ENCODE measurements at regions not wholly inside any gene's neighbourhood (a gene's known extent, or its start where the extent isn't known, plus 50 kb on each side); places are given as distances from the start of the nearest gene placed in this dataset.

DNA sequence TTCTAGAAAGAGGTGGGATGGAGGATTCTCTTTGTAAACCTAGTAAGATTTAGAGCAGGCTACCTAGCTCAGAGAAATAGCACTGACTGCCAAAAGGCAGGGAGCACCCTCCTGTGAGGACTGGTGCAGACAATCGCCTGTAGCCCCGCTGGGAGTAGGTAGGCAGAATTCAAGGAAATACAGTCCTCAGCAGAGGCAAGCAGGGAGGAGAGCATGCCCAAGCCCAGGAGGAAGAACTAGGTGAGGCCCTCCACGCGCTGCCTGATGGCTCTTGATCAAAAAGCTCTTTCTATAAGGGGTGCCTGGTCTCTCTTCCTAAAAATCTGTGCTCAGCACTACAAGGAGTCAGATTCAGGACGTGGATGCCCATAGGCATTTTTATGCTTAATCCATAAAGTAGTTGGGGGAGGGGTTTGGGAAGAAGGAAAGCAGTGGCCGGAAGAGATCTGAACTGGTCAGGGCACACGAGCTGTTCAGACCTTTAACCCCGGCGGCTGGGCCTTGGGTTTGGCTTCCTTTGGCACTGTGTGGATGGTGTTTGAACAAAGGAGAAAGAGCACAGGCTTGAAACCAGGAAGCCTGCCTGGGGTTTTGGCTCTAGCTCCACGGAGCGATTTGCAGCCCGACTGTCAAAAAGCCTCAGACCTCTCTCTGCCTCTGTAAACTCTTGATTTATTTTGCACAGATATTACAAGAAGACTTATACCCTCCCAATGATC lies 320.6 kb downstream of the FOXO1 start:
- no peak overlapping the region for H2AK5ac ChIP-seq (ENCODE audit: low read depth, low read length)
- H3K18ac ChIP-seq (ENCODE audit: low read length) = peak overlapping the region; percentile 13
- no peaks in the 10 kb centered on the region for H3K79me1 ChIP-seq (ENCODE audit: low read depth, low read length)
- no peaks in the 10 kb centered on the region for H3K36me3 ChIP-seq (replicated peaks in 1 of 2; ENCODE audit: control insufficient read depth in 2 of 2, insufficient read depth in 2 of 2, low read length in 2 of 2)
- H3K4me2 ChIP-seq (ENCODE audit: insufficient read depth, low read length, poor library complexity, severe bottlenecking) = no peak overlapping the region
- H3K4me3 ChIP-seq (ENCODE audit: low read length in 2 of 2) = no peak overlapping the region
- no peak overlapping the region for H3K27ac ChIP-seq (replicated peaks; ENCODE audit: low read length)
- H4K91ac ChIP-seq (ENCODE audit: low read depth, low read length, poor library complexity) = no peak overlapping the region
- H3K14ac ChIP-seq (ENCODE audit: low read length) = no peak overlapping the region
- no CpG with 5 or more reads among the region's 12 CpGs for WGBS, 2 donors (ENCODE audit: extremely low coverage in 2 of 2, insufficient read length in 2 of 2, insufficient replicate concordance in 1 of 2)
- no peak overlapping the region for H2BK12ac ChIP-seq (ENCODE audit: low read length)
- peak overlapping the region; percentile 39 for H2AFZ ChIP-seq (ENCODE audit: low read length)
- H3K27me3 ChIP-seq (ENCODE audit: control insufficient read depth in 3 of 3, insufficient read depth in 3 of 3, low read depth in 1 of 3, low read length in 3 of 3) = no peaks in the 10 kb centered on the region
- H3K4me1 ChIP-seq (ENCODE audit: control insufficient read depth in 2 of 2, insufficient read depth in 1 of 2, low read depth in 1 of 2, low read length in 2 of 2) = peaks cover 20 to 44% of the 10 kb centered on the region in 2 donors
- no peak overlapping the region for H4K8ac ChIP-seq (ENCODE audit: low read depth, low read length)
- H2BK15ac ChIP-seq (ENCODE audit: low read length) = no peak overlapping the region
- peaks cover 2 to 6% of the 10 kb centered on the region in 2 donors for H3K9me3 ChIP-seq (replicated peaks in 1 of 2; ENCODE audit: control insufficient read depth in 2 of 2, insufficient read depth in 1 of 2, low read depth in 1 of 2, low read length in 2 of 2)
- no peak for DNase-seq (ENCODE audit: low spot score)
- H3K9ac ChIP-seq (ENCODE audit: low read depth, low read length, poor library complexity) = no peak overlapping the region
- H3K23ac ChIP-seq (ENCODE audit: low read depth, low read length, poor library complexity) = no peak overlapping the region
- H3K4ac ChIP-seq (ENCODE audit: low read length) = no peak overlapping the region
- H2BK5ac ChIP-seq (ENCODE audit: low read length) = no peak overlapping the region
- no peak overlapping the region for H2BK120ac ChIP-seq (ENCODE audit: low read depth, low read length)

DNA sequence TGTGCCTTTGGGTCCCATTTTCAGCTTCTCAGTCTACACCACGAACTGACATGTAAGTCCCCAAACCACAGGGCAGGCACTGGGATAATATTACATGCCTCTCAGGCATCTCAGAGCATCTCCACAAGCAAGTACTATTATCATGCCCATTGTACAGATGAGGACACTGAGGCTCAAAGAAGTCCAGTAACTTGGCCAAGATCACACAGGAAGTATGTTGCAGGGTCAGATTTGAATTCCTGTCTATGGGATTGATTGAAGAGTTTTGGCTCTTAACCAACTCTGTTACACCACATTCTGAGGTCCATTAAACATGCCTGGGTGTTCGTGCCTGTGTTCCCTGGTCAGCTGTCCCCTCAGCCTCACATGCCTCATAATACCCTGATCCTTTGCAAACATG lies 319.8 kb downstream of the FOXO1 start:
- no peaks in the 10 kb centered on the region for H3K79me1 ChIP-seq (ENCODE audit: low read depth, low read length)
- H3K14ac ChIP-seq (ENCODE audit: low read length) = no peak overlapping the region
- no peak overlapping the region for H2BK15ac ChIP-seq (ENCODE audit: low read length)
- H2BK12ac ChIP-seq (ENCODE audit: low read length) = no peak overlapping the region
- no peak overlapping the region for H3K9ac ChIP-seq (ENCODE audit: low read depth, low read length, poor library complexity)
- no peak for DNase-seq (ENCODE audit: low spot score)
- no peak overlapping the region for H2AK5ac ChIP-seq (ENCODE audit: low read depth, low read length)
- no peak overlapping the region for H2BK5ac ChIP-seq (ENCODE audit: low read length)
- H3K4ac ChIP-seq (ENCODE audit: low read length) = no peak overlapping the region
- no peak overlapping the region for H3K27ac ChIP-seq (replicated peaks; ENCODE audit: low read length)
- WGBS, 2 donors (ENCODE audit: extremely low coverage in 2 of 2, insufficient read length in 2 of 2, insufficient replicate concordance in 1 of 2) = no CpG with 5 or more reads among the region's 2 CpGs
- H3K4me1 ChIP-seq (ENCODE audit: control insufficient read depth in 2 of 2, insufficient read depth in 1 of 2, low read depth in 1 of 2, low read length in 2 of 2) = peaks cover 23 to 47% of the 10 kb centered on the region in 2 donors
- H3K36me3 ChIP-seq (replicated peaks in 1 of 2; ENCODE audit: control insufficient read depth in 2 of 2, insufficient read depth in 2 of 2, low read length in 2 of 2) = no peaks in the 10 kb centered on the region
- H3K27me3 ChIP-seq (ENCODE audit: control insufficient read depth in 3 of 3, insufficient read depth in 3 of 3, low read depth in 1 of 3, low read length in 3 of 3) = no peaks in the 10 kb centered on the region
- H2BK120ac ChIP-seq (ENCODE audit: low read depth, low read length) = no peak overlapping the region
- peaks cover 2 to 6% of the 10 kb centered on the region in 2 donors for H3K9me3 ChIP-seq (replicated peaks in 1 of 2; ENCODE audit: control insufficient read depth in 2 of 2, insufficient read depth in 1 of 2, low read depth in 1 of 2, low read length in 2 of 2)
- H2AFZ ChIP-seq (ENCODE audit: low read length) = no peak overlapping the region
- H4K91ac ChIP-seq (ENCODE audit: low read depth, low read length, poor library complexity) = no peak overlapping the region
- no peak overlapping the region for H3K4me2 ChIP-seq (ENCODE audit: insufficient read depth, low read length, poor library complexity, severe bottlenecking)
- no peak overlapping the region for H3K23ac ChIP-seq (ENCODE audit: low read depth, low read length, poor library complexity)
- H3K18ac ChIP-seq (ENCODE audit: low read length) = no peak overlapping the region
- H4K8ac ChIP-seq (ENCODE audit: low read depth, low read length) = no peak overlapping the region
- H3K4me3 ChIP-seq (ENCODE audit: low read length in 2 of 2) = no peak overlapping the region

DNA sequence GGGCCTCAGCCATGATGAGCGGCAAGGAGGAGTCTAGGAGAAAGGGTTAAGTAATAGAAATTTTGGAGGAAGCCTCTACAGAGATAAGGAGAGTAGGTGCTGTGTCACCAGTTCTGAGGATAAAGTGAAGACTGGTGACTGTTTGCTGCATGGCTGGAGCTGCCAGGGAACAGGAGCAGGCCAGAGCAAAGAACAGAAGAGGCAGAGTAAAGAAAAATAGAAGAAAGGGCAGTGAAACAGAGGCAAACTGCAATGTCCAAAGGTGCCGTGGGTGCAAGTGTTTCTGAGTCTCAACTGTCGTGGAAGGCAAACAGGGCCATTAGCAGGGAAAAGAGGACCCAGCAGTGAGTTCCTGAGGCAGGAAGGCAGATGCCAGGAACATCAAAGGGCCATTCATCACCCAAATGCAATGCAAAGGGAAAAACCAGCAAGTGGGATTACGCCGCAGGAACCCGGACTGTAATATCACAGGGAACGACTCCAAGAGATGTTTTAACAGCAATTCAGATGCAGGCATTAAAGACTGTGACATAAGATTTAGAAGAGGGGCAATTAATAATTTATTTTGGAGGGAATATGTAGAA lies 318.3 kb downstream of the FOXO1 start:
- peaks cover 22 to 46% of the 10 kb centered on the region in 2 donors for H3K4me1 ChIP-seq (ENCODE audit: control insufficient read depth in 2 of 2, insufficient read depth in 1 of 2, low read depth in 1 of 2, low read length in 2 of 2)
- no peak overlapping the region for H2BK120ac ChIP-seq (ENCODE audit: low read depth, low read length)
- no peak overlapping the region for H4K91ac ChIP-seq (ENCODE audit: low read depth, low read length, poor library complexity)
- H2BK15ac ChIP-seq (ENCODE audit: low read length) = no peak overlapping the region
- H2AFZ ChIP-seq (ENCODE audit: low read length) = peak overlapping the region; percentile 13
- WGBS, 2 donors (ENCODE audit: extremely low coverage in 2 of 2, insufficient read length in 2 of 2, insufficient replicate concordance in 1 of 2) = no CpG with 5 or more reads among the region's 7 CpGs
- H3K23ac ChIP-seq (ENCODE audit: low read depth, low read length, poor library complexity) = no peak overlapping the region
- no peaks in the 10 kb centered on the region for H3K79me1 ChIP-seq (ENCODE audit: low read depth, low read length)
- no peak overlapping the region for H2AK5ac ChIP-seq (ENCODE audit: low read depth, low read length)
- DNase-seq (ENCODE audit: low spot score) = no peak
- H3K27me3 ChIP-seq (ENCODE audit: control insufficient read depth in 3 of 3, insufficient read depth in 3 of 3, low read depth in 1 of 3, low read length in 3 of 3) = no peaks in the 10 kb centered on the region
- H3K9me3 ChIP-seq (replicated peaks in 1 of 2; ENCODE audit: control insufficient read depth in 2 of 2, insufficient read depth in 1 of 2, low read depth in 1 of 2, low read length in 2 of 2) = no peaks in the 10 kb centered on the region
- H3K36me3 ChIP-seq (replicated peaks in 1 of 2; ENCODE audit: control insufficient read depth in 2 of 2, insufficient read depth in 2 of 2, low read length in 2 of 2) = no peaks in the 10 kb centered on the region
- no peak overlapping the region for H4K8ac ChIP-seq (ENCODE audit: low read depth, low read length)
- H3K27ac ChIP-seq (replicated peaks; ENCODE audit: low read length) = no peak overlapping the region
- peak overlapping the region; percentile 0 for H3K18ac ChIP-seq (ENCODE audit: low read length)
- no peak overlapping the region for H3K14ac ChIP-seq (ENCODE audit: low read length)
- H2BK12ac ChIP-seq (ENCODE audit: low read length) = no peak overlapping the region
- H3K9ac ChIP-seq (ENCODE audit: low read depth, low read length, poor library complexity) = no peak overlapping the region
- no peak overlapping the region for H3K4me2 ChIP-seq (ENCODE audit: insufficient read depth, low read length, poor library complexity, severe bottlenecking)
- no peak overlapping the region for H2BK5ac ChIP-seq (ENCODE audit: low read length)
- H3K4me3 ChIP-seq (ENCODE audit: low read length in 2 of 2) = no peak overlapping the region
- no peak overlapping the region for H3K4ac ChIP-seq (ENCODE audit: low read length)

DNA sequence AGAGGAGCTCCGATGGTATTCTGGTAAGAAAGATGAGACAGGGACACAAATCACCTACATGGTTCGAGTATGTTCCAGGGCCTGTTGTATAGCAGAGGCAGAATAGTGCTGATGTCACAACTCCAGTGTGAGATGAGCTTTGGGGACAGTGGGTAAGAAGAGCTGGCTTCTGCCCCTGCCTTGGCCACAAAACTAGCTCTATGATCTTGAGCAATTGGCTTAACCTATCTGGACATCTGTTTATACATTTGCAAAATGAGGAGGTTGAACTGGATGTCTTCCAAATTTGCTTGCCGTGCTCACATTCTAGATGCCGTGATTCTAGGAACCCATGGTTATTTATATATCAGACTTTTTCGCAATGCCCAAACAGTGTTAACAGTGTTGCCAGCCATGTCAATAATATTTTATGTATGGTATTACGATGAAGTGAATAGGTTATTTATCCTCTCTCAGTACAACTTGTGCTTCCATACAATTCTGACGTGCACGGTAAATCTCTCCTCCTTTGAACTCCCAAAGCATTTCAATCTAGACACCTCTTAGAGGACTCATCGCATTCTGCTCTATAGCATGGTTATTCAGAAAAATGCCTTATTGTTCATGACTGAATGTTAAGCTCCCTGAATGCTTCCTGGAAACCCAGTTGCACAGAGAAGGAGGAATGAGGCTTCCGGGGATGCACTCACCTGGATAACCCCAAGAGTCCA lies 316.0 kb downstream of the FOXO1 start:
- Histone ChIP-seq H3K14ac (ENCODE audit: low read length) (no peak overlapping the region), H3K27me3 (ENCODE audit: control insufficient read depth in 3 of 3, insufficient read depth in 3 of 3, low read depth in 1 of 3, low read length in 3 of 3) (no peaks in the 10 kb centered on the region), H3K18ac (ENCODE audit: low read length) (no peak overlapping the region), H2BK120ac (ENCODE audit: low read depth, low read length) (no peak overlapping the region), H3K4me2 (ENCODE audit: insufficient read depth, low read length, poor library complexity, severe bottlenecking) (no peak overlapping the region), H2AK5ac (ENCODE audit: low read depth, low read length) (no peak overlapping the region), H2AFZ (ENCODE audit: low read length) (no peak overlapping the region), H4K91ac (ENCODE audit: low read depth, low read length, poor library complexity) (no peak overlapping the region), H3K4me1 (ENCODE audit: control insufficient read depth in 2 of 2, insufficient read depth in 1 of 2, low read depth in 1 of 2, low read length in 2 of 2) (peaks cover 21 to 32% of the 10 kb centered on the region in 2 donors), H3K27ac (replicated peaks; ENCODE audit: low read length) (no peak overlapping the region), H2BK12ac (ENCODE audit: low read length) (no peak overlapping the region), H3K9ac (ENCODE audit: low read depth, low read length, poor library complexity) (no peak overlapping the region), H4K8ac (ENCODE audit: low read depth, low read length) (no peak overlapping the region), H3K23ac (ENCODE audit: low read depth, low read length, poor library complexity) (no peak overlapping the region), H3K9me3 (replicated peaks in 1 of 2; ENCODE audit: control insufficient read depth in 2 of 2, insufficient read depth in 1 of 2, low read depth in 1 of 2, low read length in 2 of 2) (no peaks in the 10 kb centered on the region), H3K4me3 (ENCODE audit: low read length in 2 of 2) (no peak overlapping the region), H2BK5ac (ENCODE audit: low read length) (no peak overlapping the region), H2BK15ac (ENCODE audit: low read length) (no peak overlapping the region), H3K36me3 (replicated peaks in 1 of 2; ENCODE audit: control insufficient read depth in 2 of 2, insufficient read depth in 2 of 2, low read length in 2 of 2) (no peaks in the 10 kb centered on the region), H3K4ac (ENCODE audit: low read length) (no peak overlapping the region), H3K79me1 (ENCODE audit: low read depth, low read length) (no peaks in the 10 kb centered on the region)
- WGBS, 2 donors (ENCODE audit: extremely low coverage in 2 of 2, insufficient read length in 2 of 2, insufficient replicate concordance in 1 of 2) = no CpG with 5 or more reads among the region's 10 CpGs
- no peak for DNase-seq (ENCODE audit: low spot score)

All from neuronal stem cell (in vitro differentiated cells).